ENCODE measurements at regions not wholly inside any gene's neighbourhood (a gene's known extent, or its start where the extent isn't known, plus 50 kb on each side); places are given as distances from the start of the nearest gene placed in this dataset.

DNA sequence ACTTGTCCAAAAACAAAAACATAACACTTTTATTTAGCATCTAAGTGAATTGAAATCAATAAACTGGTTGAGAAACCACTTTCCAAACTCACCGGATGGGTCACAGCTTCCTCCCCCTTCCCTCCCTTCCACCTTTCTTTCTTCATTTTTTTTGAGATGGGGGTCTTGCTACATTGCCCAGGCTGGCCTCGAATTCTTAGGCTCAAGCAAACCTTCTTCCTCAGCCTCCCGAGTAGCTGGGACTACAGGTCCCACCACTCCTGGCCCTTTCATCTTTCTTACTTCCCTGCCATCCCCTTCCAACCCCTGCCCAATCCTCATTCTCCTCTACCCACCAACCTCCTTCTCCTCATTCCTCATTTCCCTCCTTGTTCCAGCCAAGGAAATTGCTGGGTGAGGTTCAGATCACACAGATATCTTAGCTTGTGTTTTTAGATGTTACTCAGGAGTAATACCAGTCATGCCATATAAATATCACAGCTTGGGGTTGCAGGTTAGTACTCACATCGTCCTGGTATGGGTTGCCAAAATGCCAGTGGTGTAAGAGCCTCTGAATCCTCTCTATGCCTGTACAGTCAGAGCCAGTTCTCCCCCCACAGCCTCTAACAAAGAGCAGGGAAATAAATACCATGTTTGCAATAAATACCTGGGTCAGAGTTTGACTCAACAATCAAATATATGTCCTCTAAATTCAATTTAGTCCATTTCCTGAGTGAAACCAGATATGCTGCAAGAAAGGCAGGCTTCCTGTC is 132.7 kb upstream of the NDUFV2 start:
- TF ChIP-seq POLR2AphosphoS5 (IDR thresholded peaks at IDR 0.05): no peak
- TF ChIP-seq, protein P1, sequence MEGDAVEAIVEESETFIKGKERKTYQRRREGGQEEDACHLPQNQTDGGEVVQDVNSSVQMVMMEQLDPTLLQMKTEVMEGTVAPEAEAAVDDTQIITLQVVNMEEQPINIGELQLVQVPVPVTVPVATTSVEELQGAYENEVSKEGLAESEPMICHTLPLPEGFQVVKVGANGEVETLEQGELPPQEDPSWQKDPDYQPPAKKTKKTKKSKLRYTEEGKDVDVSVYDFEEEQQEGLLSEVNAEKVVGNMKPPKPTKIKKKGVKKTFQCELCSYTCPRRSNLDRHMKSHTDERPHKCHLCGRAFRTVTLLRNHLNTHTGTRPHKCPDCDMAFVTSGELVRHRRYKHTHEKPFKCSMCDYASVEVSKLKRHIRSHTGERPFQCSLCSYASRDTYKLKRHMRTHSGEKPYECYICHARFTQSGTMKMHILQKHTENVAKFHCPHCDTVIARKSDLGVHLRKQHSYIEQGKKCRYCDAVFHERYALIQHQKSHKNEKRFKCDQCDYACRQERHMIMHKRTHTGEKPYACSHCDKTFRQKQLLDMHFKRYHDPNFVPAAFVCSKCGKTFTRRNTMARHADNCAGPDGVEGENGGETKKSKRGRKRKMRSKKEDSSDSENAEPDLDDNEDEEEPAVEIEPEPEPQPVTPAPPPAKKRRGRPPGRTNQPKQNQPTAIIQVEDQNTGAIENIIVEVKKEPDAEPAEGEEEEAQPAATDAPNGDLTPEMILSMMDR (IDR thresholded peaks at IDR 0.05): no peak
- no peak for TF ChIP-seq POLR2A (IDR thresholded peaks at IDR 0.05)

All from transverse colon (tissue), 4 donors.